Stimulated activated CD8-positive, alpha-beta memory T cell treated with anti-CD3 and anti-CD28 coated beads, Interleukin-15, amount 100 ng/mL, for 4 hours (primary cell): ENCODE measurements at regions not wholly inside any gene's neighbourhood (a gene's known extent, or its start where the extent isn't known, plus 50 kb on each side); places are given as distances from the start of the nearest gene placed in this dataset.
A peak's percentile ranks its signal among the peaks of the same experiment; 100 is the strongest.

ENCODE experiments used
- DNase-seq, 2 donors: peaks; one replicate each; pipeline ENCODE4 v3.0.0-alpha.2; 2020; ENCODE audit warnings: low read depth in 2 of 2

DNA sequence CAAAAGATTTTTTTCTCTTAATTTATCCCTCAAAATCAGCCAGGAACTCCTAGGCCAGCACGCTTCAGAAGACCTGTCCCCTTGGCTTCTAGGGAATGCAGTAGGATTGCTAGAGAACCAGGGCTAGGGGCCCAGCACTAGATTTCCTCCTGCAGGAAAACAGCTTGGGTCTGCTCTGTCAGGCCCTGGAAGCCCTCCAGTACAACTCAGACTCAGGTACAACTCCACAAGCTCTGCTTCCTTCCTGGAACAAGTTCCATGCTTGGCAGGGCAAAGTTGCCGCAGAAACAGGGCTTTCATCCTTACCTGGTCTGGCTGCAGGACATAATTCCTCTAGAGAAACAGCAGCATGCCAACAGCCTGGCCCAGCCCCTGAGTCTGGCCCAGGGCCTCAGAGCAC is 96.1 kb upstream of the CTNNB1 start:
- DNase-seq: no peak

DNA sequence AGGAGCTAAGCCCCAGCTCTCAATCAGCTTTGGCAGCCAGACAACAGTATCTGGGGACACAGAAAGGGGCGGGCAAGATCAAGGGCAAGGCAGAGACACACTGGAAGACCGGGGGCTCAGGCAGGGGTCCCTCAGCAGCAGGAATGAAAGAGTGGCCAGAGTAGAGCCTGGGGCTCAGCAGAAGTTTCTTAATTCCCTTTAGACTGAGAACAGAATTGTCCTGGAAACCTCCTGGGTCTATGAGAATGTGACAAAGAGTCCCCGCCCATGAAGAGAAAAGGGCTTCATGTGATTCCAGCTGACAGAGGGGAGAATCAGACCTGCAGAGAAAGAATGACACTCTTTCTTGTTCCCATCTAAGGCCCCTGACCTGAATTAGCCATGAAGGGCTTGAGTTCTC is 95.2 kb upstream of the CTNNB1 start:
- DNase-seq: no peak

DNA sequence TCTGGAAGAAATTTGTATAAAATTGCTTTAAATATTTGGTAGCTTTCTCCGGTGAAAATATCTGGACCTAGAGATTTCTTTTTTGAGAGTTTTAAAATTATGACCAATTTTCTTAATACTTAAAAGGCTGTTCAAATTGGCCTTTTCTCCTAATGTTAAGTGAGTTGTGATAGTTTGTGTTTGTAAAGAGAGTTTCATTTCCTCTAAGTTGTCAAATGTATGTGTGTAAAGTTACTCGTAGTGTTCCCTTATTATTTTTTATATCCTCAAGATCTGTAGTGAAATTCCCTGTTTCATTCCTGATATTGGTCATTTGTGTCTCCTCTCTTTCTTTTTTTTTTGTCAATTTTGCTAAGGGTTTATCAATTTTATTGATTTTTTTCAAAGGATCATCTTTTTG is 92.6 kb upstream of the CTNNB1 start:
- no peak for DNase-seq

DNA sequence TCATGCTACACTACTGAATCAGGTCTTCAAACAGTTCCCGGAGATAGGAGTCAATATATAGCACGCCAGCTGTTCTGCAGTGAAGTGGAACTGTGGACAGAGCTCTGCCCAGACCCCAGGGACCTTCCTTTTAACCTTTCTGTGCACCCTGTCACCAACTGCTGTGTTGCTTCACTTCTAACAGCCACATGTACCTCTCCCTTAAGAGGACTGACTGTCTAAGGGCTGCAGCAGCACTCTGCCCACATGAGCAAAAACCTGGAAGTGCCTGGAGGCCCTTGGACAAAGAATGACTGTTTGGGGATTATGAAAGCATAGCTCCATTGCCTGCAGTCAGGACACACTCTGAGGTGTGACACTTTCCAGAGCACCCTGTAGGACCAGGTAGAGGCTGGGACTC is 88.3 kb upstream of the CTNNB1 start:
- DNase-seq: no peak

DNA sequence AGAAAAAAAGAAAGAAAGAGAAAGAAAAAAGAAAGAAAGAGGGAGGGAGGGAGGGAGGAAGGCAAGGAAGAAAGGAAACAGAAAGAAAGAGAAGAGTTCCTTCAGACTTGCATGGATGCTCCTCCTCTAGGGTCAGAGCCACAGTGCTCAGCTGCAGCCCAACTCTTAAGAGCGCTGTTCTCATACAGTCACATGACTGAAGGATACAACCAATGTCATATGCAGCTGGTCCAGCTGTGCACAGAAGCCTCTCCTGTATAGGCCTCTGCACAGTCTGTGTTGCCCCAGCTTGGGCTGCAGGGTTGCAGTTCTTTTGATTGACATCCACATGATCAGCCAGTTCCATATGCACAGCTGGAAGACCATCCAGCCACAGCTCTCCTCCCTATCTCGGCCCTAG is 86.8 kb upstream of the CTNNB1 start:
- DNase-seq: no peak

DNA sequence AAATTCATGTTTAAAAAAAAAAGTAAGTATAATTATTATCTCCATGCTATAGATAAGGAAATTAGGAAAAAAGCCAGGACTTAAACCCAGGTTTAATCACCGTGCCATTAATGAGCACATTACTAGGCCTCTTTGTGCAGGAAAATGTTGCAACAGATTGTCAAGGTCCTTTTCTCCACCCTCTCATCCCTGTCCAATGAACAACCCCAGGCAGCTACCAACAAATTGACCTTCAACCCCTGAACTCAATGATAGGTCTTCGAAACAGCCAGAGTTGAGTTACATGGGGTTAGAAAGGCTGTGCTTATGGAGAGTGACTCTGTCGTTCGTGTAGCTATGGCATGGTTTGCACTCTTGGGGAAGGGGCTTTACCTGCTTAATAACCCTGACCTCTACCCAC is 84.2 kb upstream of the CTNNB1 start:
- DNase-seq: no peak

DNA sequence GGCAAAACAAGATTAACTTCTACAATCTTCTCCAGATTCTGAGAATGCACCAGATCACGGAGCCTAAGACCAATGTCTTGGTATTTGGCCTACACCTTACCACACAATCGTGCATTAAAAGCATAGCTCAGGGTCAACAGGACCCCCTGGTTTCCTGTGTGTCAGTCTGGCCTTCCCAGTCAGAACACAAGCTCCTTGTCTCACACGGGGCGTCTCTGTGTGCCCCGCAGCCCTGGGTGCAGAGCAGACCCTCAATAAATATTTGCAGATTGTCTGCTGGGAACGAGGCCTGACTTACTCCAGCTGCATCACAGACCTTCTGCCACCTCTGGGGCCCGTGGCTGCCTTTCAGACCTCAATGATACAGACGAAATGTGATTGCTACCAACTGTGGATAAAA is 82.5 kb upstream of the CTNNB1 start:
- no peak for DNase-seq

DNA sequence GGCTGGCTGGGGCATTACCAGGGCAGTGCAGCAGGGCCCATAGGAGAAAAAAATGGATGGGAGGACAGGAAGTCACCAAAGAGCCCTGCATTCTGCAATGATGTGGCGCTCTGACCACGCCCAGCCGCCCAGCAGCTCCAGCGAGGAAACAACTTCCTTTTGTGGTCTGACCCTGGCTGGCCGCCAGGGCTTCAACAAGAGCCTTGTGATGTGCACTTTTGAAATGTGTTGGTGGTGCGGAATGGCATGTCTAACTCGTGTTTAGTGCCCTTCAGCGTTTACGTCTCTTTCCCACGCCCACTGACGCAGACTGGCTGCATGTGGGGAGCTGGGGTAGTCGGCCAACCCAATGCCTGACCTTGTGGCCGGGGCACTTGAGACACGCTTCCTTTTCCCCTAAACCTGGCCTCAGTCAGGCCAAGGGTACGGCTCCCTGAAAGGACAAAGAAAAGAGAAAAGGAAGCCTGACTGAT is 81.9 kb upstream of the CTNNB1 start:
- DNase-seq: peak; percentile 50 to 58

DNA sequence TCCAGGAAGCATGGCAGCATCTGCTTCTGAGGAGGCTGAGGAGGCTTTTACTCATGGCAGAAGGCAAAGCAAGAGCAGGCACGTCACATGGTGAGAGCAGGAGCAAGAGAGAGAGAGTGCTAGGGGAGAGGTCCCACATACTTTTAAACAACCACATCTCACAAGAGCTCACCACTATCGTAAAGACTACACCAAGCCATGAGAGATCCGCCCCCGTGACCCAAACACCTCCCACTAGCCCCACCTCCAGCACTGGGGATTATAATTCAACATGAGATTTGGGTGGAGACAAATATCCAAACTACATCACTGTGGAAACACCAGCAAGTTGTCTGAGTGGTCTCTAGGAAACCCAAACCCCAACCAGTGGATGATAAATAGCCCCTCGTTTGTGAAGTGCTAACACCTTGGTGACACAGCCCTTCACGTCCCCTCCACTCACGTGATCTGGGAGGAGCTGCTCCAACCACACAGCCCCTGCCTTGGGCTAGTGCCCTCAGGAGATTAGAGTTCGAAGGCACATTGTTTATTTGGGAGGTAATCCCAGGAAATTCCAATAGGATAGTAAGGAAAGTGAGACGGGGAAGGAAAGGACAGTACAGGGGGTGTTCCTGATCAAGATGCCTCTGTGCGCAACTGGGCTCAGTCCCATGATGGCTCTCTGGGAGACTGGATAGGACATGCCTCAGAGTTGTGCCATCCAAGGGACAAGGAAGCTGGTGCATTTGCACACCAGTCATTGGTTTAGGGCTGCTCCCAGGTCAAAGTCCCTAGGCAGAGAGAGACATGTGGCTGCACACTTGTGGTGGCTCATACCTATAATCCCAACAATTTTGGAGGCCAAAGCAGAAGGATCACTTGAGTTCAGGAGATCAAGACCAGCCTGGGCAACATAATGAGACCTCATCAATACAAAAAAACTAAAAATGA is 80.6 kb upstream of the CTNNB1 start:
- DNase-seq: no peak

DNA sequence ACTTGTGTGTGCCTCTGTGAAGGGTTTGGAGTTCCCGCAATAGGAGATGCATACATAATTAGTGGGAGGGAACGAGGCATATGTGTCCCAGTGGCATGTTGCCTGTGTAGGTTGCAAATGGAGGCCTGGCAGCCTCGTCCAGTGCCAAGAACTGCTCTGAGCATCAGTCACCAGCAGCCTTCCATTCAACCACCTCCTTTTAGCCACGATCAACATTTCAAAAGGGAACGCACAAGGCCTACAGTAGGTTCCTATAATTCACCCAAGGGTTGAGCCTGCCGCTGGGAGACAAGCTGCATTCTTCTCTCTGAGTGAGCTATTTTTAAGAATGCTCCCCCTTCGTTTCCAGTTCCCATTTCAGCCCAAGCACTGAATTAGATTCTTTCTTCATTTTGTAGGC is 78.8 kb upstream of the CTNNB1 start:
- DNase-seq: no peak

DNA sequence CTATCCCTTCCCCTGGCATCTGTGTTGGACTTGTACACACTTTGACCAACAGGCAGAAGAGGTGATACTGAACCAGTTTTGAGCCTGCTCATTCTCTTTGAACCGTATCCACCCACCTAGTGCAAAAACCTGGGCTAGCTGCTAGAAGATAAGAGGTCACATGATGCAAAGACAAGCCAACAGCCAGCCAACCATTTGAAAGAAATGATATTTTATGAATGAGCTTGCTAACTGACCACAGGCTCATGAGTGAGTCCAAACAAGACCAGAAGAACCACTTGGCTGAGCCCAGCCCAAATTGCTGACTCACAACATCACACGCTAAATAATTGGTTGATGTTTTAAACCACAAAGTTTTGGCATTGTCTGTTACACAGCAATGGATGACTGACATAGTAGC is 74.0 kb upstream of the CTNNB1 start:
- no peak for DNase-seq

DNA sequence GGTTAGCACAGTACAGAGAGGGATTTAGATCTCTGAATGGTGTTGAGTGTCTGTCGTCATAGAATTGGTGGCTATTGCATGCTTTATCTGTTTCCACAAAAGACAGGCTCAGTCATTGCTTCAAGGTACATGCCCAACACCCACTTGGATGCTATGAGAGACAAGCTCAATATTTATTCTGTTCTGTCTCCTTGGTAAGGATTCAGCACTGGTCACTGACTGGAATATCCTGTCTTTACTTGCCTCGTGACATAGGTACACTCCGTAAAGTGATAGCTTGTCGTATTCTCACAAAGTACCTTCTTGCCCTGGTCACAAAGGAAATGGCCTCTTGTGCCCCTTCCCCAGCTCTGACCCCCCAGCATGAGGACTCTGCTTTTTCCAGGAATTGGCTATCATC is 72.8 kb upstream of the CTNNB1 start:
- DNase-seq: no peak

DNA sequence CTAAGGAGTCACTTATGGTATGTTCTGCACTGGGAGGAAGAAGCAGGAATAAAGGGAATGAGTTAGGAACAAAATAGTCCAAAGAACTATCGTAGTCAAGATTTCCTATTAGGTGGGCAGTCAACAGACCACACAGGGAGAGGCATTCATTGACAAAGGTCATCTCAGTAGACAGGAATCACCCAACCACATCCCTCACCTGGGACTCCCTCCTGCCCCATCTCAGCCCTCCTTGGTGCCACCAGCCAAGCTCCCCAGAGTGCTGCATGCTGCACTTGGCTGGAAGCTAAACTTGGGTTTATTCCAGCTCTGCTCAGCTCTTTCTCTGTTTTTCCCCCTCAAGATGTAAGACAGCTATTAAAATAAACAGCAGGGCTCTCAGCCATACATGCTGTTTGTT is 72.3 kb upstream of the CTNNB1 start:
- DNase-seq: no peak

DNA sequence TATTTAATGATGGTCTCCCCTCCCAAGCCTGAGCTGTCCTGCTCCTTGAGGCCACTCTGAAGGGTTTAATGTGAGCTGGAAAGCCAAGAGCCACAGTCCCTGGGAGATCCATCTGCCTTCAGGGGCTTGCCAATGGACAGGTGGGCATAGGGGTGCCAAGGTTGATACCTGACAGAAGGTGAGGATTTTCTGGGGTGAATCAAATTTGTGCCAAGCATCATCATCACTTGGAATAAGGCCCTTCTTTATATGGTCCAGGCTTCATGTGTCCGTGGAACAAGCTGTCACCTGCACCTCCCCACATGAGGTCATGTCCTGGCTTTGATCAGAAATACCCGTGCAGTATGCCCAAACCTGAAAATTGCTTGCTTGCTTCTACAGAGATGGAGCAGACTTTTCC is 71.9 kb upstream of the CTNNB1 start:
- DNase-seq: no peak

DNA sequence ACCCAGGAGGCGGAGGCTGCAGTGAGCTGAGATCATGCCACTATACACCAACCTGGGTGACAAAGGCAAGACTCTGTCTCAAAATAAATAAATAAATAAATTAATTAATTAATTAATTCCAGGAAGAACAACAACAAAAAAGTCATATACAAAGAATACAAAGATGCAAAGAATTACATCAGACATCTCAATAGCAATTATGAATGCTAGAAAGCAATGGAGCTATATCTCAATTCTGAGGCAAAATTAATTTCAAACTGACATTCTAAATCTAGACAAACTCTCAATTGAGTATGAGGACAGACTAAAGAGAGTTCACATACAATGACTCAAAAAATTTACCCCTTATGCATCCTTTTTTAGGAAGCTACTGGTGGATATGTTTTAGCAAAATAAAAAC is 69.6 kb upstream of the CTNNB1 start:
- DNase-seq: no peak

DNA sequence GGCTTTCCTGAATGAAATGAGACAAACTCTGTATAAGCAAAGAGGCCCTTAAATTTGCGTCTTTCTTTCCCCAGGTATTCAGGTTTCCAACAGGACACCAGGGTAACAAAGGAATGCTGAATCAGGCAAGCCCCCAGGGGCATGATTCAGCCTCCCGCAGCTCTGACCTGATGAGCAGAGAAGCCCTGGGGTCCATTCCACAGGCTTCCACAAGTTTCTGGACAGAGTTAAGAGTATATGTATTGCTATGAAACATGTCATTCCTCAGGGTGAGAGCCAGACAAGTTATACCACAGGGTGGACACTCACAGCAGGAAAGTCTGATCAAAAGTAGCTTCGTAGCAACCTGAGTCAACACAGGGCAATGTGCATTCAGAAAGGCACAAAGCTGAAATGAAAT is 68.1 kb upstream of the CTNNB1 start:
- no peak for DNase-seq

DNA sequence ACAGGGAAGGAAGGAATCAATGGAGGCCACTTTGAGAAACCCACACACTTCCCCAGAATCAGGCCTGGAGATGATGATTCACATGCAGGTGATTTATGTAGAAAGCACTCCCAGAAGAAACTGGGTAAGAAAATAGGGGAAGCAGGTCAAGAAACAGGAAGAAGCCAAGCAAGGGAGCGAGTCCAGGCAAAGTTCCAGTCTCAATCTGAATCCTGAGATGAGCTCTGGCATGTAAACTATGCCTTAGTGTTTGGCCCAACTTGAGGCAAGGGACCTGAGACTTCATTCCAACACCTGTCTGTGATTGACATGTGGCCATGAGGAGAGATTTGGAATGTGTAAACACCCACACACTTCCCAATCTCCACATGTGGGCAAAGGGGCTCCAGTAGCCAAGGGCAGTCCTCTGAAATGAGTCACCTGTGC is 61.6 kb upstream of the CTNNB1 start:
- DNase-seq: no peak

DNA sequence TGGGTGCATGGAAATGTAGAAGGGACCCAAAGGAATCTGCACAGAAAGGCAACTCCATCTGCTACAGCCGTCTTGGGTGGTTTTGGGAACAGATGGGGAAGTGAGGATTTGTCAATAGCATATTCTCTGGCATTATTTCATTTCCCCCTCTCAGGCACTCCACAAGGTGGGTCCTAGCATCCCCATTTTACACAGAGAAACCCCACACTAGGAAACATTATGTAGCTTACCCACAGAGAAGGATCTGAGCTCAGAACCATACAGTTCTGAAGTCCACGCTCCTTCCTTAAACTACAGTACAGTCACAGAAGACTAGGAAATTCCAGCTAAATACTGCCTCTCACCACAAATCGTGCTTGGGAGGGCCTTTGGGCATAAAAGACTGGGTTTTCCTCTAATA is 61.2 kb upstream of the CTNNB1 start:
- DNase-seq: no peak

DNA sequence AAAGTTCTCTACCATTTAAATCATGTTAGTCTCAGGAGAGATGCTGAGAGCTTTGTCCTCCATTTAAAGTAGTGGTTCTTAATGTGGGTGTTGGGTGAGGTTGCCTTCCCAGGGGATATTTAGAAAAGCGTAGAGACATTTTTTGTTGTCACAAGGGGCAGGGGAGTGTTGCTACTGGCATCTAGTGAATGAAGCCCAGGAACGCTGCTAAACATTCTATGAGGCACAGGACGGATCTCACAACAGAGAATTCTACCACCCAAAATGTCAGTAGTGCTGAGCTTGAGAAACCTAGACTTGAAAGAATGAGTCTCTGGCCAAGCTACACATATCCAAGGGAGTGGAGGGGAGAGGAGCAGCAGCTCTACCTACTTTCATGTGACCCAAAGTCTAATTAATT is 60.7 kb upstream of the CTNNB1 start:
- DNase-seq: no peak

DNA sequence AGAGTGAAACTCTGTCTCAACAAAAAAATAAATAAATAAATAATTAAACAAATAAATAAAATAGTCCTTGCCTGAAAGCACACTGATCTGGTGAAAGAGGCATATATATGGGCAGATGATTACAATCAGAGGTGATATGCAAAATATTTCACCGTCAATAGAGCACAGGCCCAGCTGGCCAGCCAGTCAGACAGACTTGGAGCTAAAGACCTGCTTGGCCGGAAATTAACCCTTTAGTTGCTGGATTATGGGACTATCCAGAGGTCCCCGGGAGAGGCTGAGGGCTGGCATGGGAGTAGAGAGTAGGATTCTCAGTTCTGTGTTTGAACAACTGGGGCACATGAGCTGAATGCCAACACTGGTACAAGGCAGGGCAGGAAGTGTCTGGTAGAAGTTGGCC is 59.1 kb upstream of the CTNNB1 start:
- no peak for DNase-seq

DNA sequence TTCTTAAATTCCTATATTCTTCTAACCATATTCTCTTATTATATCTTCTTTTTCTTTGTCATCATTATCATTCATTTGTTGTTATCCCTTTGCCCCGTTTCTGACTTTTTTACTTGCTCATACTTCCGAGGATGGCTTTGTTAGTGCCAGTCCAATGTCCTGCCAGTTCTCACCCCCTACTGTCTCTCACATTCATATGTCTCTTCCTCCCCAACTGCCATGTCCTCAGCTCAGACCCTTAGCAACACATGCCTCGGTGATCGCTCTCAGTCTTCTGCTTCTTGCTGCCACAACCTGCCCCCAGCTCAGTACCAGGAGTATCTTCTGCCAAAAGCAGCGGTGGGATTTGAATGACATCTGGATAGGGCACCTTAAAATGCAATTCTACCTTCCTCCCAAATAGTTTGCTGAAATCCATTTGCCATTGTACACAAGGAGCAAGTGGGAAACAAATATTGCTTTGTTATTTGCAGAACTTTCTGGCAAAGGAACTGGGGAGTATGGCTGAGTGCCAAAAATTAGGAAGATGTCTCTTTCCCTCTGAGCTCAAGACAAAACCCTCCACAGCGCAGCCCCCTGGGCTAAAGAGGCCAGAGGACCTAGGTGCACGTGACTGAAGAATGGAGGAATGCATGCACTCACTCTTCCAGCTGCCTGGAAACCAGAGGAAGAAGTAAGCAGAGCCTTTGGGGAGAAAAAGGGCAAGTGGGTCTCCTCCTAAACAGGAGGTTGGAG is 57.7 kb upstream of the CTNNB1 start:
- no peak for DNase-seq

DNA sequence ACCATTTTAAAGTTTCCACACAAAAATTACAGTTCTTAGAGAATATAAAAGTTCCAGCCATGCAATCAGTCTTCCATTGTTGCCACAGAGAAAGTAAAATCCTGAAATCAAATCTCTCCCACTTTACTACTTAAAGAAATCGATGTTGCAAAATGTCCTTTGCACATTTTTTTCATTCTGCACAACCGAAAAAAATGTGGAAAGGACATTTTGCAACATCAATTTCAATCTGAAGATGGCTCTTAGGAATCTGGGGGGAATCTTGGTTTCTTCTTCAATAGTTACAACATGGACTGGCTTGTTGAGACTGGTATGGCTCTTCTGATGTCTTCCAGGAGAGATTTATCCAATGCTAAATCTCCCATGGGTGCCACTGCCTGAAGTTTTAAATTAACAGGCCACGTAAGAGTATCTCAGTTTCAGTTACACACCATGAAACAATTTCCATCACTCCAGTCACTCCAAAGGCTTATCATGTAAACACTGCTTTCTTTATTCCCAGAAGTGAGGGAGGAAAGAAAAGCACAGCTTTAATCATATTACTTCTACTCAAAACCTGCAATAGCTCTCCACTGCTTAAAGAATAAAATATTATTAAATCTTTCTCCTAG is 55.8 kb upstream of the CTNNB1 start:
- no peak for DNase-seq

DNA sequence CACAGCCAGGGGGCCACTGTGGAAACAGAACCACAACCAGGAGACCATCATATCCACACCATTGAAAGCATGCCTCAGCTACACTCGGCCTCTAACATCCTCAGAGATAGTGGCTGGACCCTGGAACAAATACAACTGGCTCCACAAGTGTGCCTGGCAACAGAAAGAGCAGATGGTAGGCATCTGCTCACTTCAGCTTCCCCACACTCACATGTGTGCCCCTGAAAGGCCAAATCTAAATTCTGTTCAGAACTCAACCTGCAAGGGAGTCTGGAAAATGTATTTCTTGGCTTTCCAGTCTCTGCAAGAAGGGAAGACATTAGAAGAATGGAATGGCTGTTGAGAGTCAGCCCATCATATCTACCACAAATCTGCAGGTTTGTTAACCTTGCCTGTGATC is 54.7 kb upstream of the CTNNB1 start:
- DNase-seq: no peak
